ENCODE measurements at regions not wholly inside any gene's neighbourhood (a gene's known extent, or its start where the extent isn't known, plus 50 kb on each side); places are given as distances from the start of the nearest gene placed in this dataset.
"Not testable (repeated sequence)": the region's sequence is repeated elsewhere in the genome, so short reads cannot be mapped to it uniquely, and the experiment has no call there.

DNA sequence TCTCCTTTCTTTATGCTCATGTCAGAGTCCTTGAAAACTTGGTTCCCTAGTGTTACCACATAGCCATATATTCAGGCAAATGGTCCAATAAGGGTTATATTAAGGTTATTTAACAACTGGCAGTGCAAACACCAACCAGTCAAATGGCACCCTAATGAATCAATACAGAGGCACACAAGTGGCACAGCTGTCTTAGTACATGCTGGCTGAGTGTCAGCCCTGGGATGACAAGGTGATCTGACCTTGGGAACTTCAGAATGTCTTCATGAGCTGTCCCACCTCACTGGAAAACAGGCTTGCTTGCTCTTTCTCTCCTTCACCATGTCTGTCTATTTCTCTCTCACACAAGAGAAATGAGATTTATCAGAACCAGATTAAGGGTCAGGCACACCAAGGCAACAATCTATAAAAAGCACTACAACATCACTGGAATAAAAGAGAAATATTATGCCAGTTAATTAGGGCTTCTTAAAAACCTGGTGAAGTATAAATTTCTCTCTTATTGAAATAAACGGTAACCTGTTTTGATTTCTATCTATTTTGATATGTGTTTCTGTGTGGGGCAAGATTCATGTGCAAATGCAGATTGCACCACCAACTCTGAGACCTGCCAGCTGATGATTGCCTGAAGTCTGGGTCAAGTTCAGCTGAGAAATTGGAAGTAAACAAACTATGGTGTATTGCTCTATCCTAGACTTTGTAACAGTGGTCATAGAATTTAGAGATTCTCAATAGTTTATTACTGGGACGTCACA is 140.7 kb downstream of the SREK1 start:
- Mint-ChIP-seq H3K9me3 (no peaks in the 10 kb centered on the region), H3K36me3 (ENCODE audit: low read depth) (no peaks in the 10 kb centered on the region), H3K4me3 (no peak overlapping the region), H3K4me1 (ENCODE audit: low read depth) (no peaks in the 10 kb centered on the region), H3K27me3 (peaks cover 5% of the 10 kb centered on the region), H3K27ac (no peak overlapping the region)
- H3K4me1 ChIP-seq (ENCODE audit: insufficient read depth, low read length), result no peaks in the 10 kb centered on the region
- H3K36me3 ChIP-seq (ENCODE audit: insufficient read depth, low read length), result no peaks in the 10 kb centered on the region
- CTCF ChIA-PET, result no interaction called here
- H3K27ac ChIP-seq (ENCODE audit: low read depth in 1 of 2, low read length in 2 of 2), result no peak overlapping the region
- POLR2A ChIA-PET, result no interaction called here
- TF ChIP-seq, protein P1, sequence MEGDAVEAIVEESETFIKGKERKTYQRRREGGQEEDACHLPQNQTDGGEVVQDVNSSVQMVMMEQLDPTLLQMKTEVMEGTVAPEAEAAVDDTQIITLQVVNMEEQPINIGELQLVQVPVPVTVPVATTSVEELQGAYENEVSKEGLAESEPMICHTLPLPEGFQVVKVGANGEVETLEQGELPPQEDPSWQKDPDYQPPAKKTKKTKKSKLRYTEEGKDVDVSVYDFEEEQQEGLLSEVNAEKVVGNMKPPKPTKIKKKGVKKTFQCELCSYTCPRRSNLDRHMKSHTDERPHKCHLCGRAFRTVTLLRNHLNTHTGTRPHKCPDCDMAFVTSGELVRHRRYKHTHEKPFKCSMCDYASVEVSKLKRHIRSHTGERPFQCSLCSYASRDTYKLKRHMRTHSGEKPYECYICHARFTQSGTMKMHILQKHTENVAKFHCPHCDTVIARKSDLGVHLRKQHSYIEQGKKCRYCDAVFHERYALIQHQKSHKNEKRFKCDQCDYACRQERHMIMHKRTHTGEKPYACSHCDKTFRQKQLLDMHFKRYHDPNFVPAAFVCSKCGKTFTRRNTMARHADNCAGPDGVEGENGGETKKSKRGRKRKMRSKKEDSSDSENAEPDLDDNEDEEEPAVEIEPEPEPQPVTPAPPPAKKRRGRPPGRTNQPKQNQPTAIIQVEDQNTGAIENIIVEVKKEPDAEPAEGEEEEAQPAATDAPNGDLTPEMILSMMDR (IDR thresholded peaks at IDR 0.05), result no peak
- intact Hi-C loops (cut with DNase I, micrococcal nuclease), result no loop called here
- no peak overlapping the region for H3K4me3 ChIP-seq (ENCODE audit: low read length)
- H3K9me3 ChIP-seq (ENCODE audit: control insufficient read depth in 1 of 2, insufficient read depth in 1 of 2, low read length in 2 of 2), result no peaks in the 10 kb centered on the region
- ATAC-seq (ENCODE audit: poor library complexity) (no peak), DNase-seq (no peak)
- H3K27me3 ChIP-seq (ENCODE audit: control insufficient read depth in 1 of 2, insufficient read depth in 2 of 2, low read length in 2 of 2), result no peaks in the 10 kb centered on the region

DNA sequence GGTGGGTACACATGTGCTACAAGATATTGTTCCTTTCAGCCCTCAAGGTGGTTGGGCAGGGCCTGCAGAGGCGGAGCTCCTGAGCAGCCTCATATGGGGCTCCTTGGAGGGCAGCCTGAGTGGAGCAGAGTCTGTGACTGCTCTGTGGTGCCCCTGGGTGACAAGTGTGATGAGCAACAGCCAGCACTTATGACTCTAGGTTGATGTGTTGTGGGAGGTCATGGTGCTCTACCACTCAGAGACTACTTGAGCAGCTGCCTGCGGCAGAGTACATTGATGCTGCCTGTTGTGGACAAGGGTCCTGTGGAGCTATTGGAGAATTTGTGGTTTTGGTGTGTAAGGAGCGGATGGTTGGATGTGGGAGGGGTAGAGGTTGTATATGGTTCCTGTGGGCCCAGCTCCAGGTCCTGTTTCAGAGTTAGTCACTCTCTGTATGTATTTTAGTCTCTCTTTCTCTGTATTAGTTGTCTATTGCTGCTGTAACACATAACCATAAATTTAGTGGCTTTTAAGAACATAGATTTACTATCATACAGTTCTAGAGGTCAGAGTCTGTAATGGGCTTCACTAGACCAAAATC is 141.3 kb downstream of the SREK1 start:
- TF ChIP-seq, protein P1 (IDR thresholded peaks at IDR 0.05), result no peak
- DNase-seq (no peak), ATAC-seq (ENCODE audit: poor library complexity) (no peak)
- Histone ChIP-seq H3K27me3 (ENCODE audit: control insufficient read depth in 1 of 2, insufficient read depth in 2 of 2, low read length in 2 of 2) (no peaks in the 10 kb centered on the region), H3K27ac (ENCODE audit: low read depth in 1 of 2, low read length in 2 of 2) (no peak overlapping the region), H3K36me3 (ENCODE audit: insufficient read depth, low read length) (no peaks in the 10 kb centered on the region), H3K4me1 (ENCODE audit: insufficient read depth, low read length) (no peaks in the 10 kb centered on the region), H3K9me3 (ENCODE audit: control insufficient read depth in 1 of 2, insufficient read depth in 1 of 2, low read length in 2 of 2) (no peaks in the 10 kb centered on the region), H3K4me3 (ENCODE audit: low read length) (no peak overlapping the region)
- no peaks in the 10 kb centered on the region for H3K36me3 Mint-ChIP-seq (ENCODE audit: low read depth)
- H3K27me3 Mint-ChIP-seq, result peaks cover 5% of the 10 kb centered on the region
- no peaks in the 10 kb centered on the region for H3K4me1 Mint-ChIP-seq (ENCODE audit: low read depth)
- intact Hi-C loops (cut with DNase I, micrococcal nuclease), result no loop called here
- no peak overlapping the region for H3K4me3 Mint-ChIP-seq
- H3K9me3 Mint-ChIP-seq, result no peaks in the 10 kb centered on the region
- ChIA-PET POLR2A (no interaction called here), CTCF (no interaction called here)
- H3K27ac Mint-ChIP-seq, result no peak overlapping the region

DNA sequence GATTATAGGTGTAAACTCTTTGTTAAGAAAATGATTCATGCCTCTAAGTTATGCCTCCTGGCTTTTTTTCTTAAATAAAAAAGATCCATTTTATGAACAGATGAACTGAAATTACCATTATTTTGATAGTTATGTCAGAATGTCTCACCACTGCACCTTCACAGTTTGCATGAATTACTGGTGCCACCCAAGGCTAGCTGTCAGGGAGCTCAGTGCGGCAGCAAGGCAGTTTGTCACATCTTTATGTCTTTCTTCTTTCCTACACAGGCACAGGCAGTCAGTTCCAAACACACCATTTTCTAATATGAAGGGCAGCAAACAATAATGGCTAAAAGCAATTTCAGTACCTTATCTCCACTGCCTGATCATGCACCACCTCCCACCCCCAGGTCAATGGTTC is 147.7 kb downstream of the SREK1 start:
- ChIA-PET POLR2A (no interaction called here), CTCF (no interaction called here)
- H3K27ac Mint-ChIP-seq, result no peak overlapping the region

DNA sequence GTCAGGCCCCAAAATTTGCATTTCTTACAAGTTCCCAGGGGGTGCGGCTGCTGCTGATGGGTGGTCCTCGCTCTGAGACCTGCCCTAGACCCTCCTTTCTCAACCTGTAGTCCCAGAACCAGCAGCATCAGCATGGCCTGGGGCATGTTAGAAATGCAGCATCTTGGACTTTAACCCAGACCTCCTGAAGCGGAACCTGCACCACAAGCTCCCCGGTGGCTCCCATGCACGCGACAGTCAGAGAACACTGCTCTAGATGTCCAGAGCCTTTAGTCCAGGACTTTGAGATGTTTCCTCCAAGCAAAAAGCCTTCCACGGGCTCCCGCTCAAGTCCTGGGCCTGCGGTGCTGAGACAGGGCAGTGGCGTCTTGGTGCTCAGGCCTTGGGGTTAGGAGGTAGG is 149.8 kb downstream of the SREK1 start:
- POLR2A ChIA-PET, result not testable (repeated sequence)

More for the DNA sequence above, 147.7 kb downstream of the SREK1 start:
- no peaks in the 10 kb centered on the region for H3K36me3 Mint-ChIP-seq (ENCODE audit: low read depth)
- H3K27me3 Mint-ChIP-seq, result peaks cover 5% of the 10 kb centered on the region
- Histone ChIP-seq H3K4me1 (ENCODE audit: insufficient read depth, low read length) (no peaks in the 10 kb centered on the region), H3K36me3 (ENCODE audit: insufficient read depth, low read length) (no peaks in the 10 kb centered on the region), H3K27me3 (ENCODE audit: control insufficient read depth in 1 of 2, insufficient read depth in 2 of 2, low read length in 2 of 2) (no peaks in the 10 kb centered on the region), H3K27ac (ENCODE audit: low read depth in 1 of 2, low read length in 2 of 2) (no peak overlapping the region), H3K9me3 (ENCODE audit: control insufficient read depth in 1 of 2, insufficient read depth in 1 of 2, low read length in 2 of 2) (no peaks in the 10 kb centered on the region), H3K4me3 (ENCODE audit: low read length) (no peak overlapping the region)
- H3K4me3 Mint-ChIP-seq, result no peak overlapping the region
- H3K9me3 Mint-ChIP-seq, result no peaks in the 10 kb centered on the region
- intact Hi-C loops (cut with DNase I, micrococcal nuclease), result no loop called here
- no peak for ATAC-seq (ENCODE audit: poor library complexity)
- no peak for DNase-seq
- TF ChIP-seq, protein P1 (IDR thresholded peaks at IDR 0.05), result no peak
- no peaks in the 10 kb centered on the region for H3K4me1 Mint-ChIP-seq (ENCODE audit: low read depth)

More for the DNA sequence above, 149.8 kb downstream of the SREK1 start:
- H3K27me3 Mint-ChIP-seq; intact Hi-C loops (cut with DNase I, micrococcal nuclease); H3K4me1 Mint-ChIP-seq (ENCODE audit: low read depth); H3K9me3 ChIP-seq (ENCODE audit: control insufficient read depth in 1 of 2, insufficient read depth in 1 of 2, low read length in 2 of 2); H3K4me3 Mint-ChIP-seq; H3K27ac Mint-ChIP-seq; H3K36me3 Mint-ChIP-seq (ENCODE audit: low read depth); H3K9me3 Mint-ChIP-seq; H3K4me3 ChIP-seq (ENCODE audit: low read length); H3K27ac ChIP-seq (ENCODE audit: low read depth in 1 of 2, low read length in 2 of 2); DNase-seq; H3K27me3 ChIP-seq (ENCODE audit: control insufficient read depth in 1 of 2, insufficient read depth in 2 of 2, low read length in 2 of 2); H3K4me1 ChIP-seq (ENCODE audit: insufficient read depth, low read length); H3K36me3 ChIP-seq (ENCODE audit: insufficient read depth, low read length); ATAC-seq (ENCODE audit: poor library complexity): not testable (repeated sequence)
- CTCF ChIA-PET, result interaction anchor here (1.1 kb wide), 1 partner anchor 9 kb away, joined by 3 read pairs; no protein-coding TSS in a partner anchor
